SK-N-SH (cell line): ENCODE measurements at regions not wholly inside any gene's neighbourhood (a gene's known extent, or its start where the extent isn't known, plus 50 kb on each side); places are given as distances from the start of the nearest gene placed in this dataset.

ENCODE experiments used
- CTCF ChIA-PET: fragments of 300-600, 350-600 bp; formaldehyde crosslinking; extraction: SDS; loops from one replicate; lab custom pipeline; 2021; lab: Yijun Ruan, JAX
- POLR2A ChIA-PET: fragments of 350-600 bp; sonication (Branson Sonifier 250); formaldehyde crosslinking; extraction: SDS; loops from one replicate; lab custom pipeline; 2020; ENCODE audit warnings: antibody characterized with exemption, inconsistent platforms; lab: Yijun Ruan, JAX
- DNase-seq: peaks from one replicate; pipeline ENCODE4 v3.0.0; 2012
- H2AFZ ChIP-seq: fragments of 200-600 bp; sonication (generic); 2 replicates; pipeline ENCODE4 v1.8.1; 2016; ENCODE audit warnings: antibody characterized with exemption, mild to moderate bottlenecking, low read depth
- H3F3A ChIP-seq: fragments of 200-600 bp; sonication (generic); replicated peaks from 2 replicates; pipeline ENCODE3; 2016; ENCODE audit warnings: antibody characterized with exemption, mild to moderate bottlenecking; ENCODE audit not compliant: insufficient read depth
- H3K27ac ChIP-seq, 2 experiments: fragments of 200-500 bp in 1 of 2; fragments of 200-600 bp in 1 of 2; sonication (Bioruptor generic) in 1 of 2; sonication (generic), shearing (Covaris generic) in 1 of 2; 2 replicates each; pipeline versions ENCODE4 v1.5.1 to v1.6.1; 2014 to 2016; ENCODE audit warnings: low read depth in 2 of 2, inconsistent platforms in 1 of 2, low read length in 1 of 2, mild to moderate bottlenecking in 1 of 2, mixed read lengths in 1 of 2
- H3K27me3 ChIP-seq: fragments of 200-600 bp; sonication (generic), shearing (Covaris generic); 2 replicates; pipeline ENCODE4 v1.6.1; 2016; ENCODE audit warnings: mixed run types; ENCODE audit not compliant: insufficient read depth
- H3K36me3 ChIP-seq, 2 experiments: fragments of 200-500 bp in 1 of 2; fragments of 200-600 bp in 1 of 2; sonication (Bioruptor generic) in 1 of 2; sonication (generic) in 1 of 2; replicated peaks in 1 of 2; 2 replicates each; pipeline versions ENCODE3 to v1.5.1; 2014 to 2016; ENCODE audit warnings: low read length in 1 of 2, mild to moderate bottlenecking in 1 of 2; ENCODE audit not compliant: insufficient read depth in 2 of 2, control insufficient read depth in 1 of 2
- H3K4me1 ChIP-seq, 2 experiments: fragments of 200-500 bp in 1 of 2; fragments of 200-600 bp in 1 of 2; sonication (Bioruptor generic) in 1 of 2; sonication (generic), shearing (Covaris generic) in 1 of 2; 2 replicates each; pipeline versions ENCODE4 v1.5.1 to v1.6.1; 2014 to 2016; ENCODE audit warnings: low read depth in 1 of 2, low read length in 1 of 2, mixed run types in 1 of 2; ENCODE audit not compliant: insufficient read depth in 2 of 2, control insufficient read depth in 1 of 2
- H3K4me2 ChIP-seq: fragments of 200-600 bp; sonication (generic), shearing (Covaris generic); 2 replicates; pipeline ENCODE4 v1.6.1; 2017; ENCODE audit warnings: mixed run types
- H3K4me3 ChIP-seq, 2 experiments: fragments of 200-500 bp in 1 of 2; fragments of 200-600 bp in 1 of 2; sonication (Bioruptor generic) in 1 of 2; sonication (generic), shearing (Covaris generic) in 1 of 2; 2 replicates each; pipeline versions ENCODE4 v1.5.1 to v1.8.1; 2014 to 2016; ENCODE audit warnings: low read depth in 2 of 2, inconsistent platforms in 1 of 2, low read length in 1 of 2, mild to moderate bottlenecking in 1 of 2, mixed read lengths in 1 of 2, moderate library complexity in 1 of 2
- H3K79me2 ChIP-seq: fragments of 200-600 bp; sonication (generic); 2 replicates; pipeline ENCODE4 v1.8.1; 2017; ENCODE audit warnings: mild to moderate bottlenecking; ENCODE audit not compliant: insufficient read depth
- H3K9ac ChIP-seq: fragments of 200-600 bp; sonication (generic); 2 replicates; pipeline ENCODE4 v1.6.1; 2017; ENCODE audit warnings: mixed run types
- H3K9me2 ChIP-seq: fragments of 200-600 bp; sonication (generic); 2 replicates; pipeline ENCODE4 v1.6.1; 2017; ENCODE audit warnings: mixed run types
- H3K9me3 ChIP-seq: fragments of 200-600 bp; sonication (generic); 2 replicates; pipeline ENCODE4 v1.6.1; 2017; ENCODE audit warnings: mixed run types, mild to moderate bottlenecking, moderate library complexity
- H4K20me1 ChIP-seq: fragments of 200-600 bp; sonication (generic); 2 replicates; pipeline ENCODE4 v1.6.1; 2017; ENCODE audit warnings: mild to moderate bottlenecking, mixed run types; ENCODE audit not compliant: insufficient read depth
- ELF1 ChIP-seq: IDR thresholded peaks from 2 replicates; pipeline ENCODE4 v1.4.0; 2012
- GABPA ChIP-seq: IDR thresholded peaks from 2 replicates; pipeline ENCODE4 v1.4.0; 2012; ENCODE audit warnings: low read depth, mild to moderate bottlenecking
- JUND ChIP-seq: IDR thresholded peaks from 2 replicates; pipeline ENCODE4 v1.4.0; 2012
- MAX ChIP-seq: IDR thresholded peaks from 2 replicates; pipeline ENCODE4 v1.4.0; 2012; ENCODE audit warnings: low read depth
- MEF2A ChIP-seq: IDR thresholded peaks from 2 replicates; pipeline ENCODE4 v1.4.0; 2012; ENCODE audit warnings: low read depth, borderline replicate concordance
- NRF1 ChIP-seq: IDR thresholded peaks from 2 replicates; pipeline ENCODE4 v1.6.1; 2012; ENCODE audit warnings: low read depth, mild to moderate bottlenecking, low read length
- RAD21 ChIP-seq: IDR thresholded peaks from 2 replicates; pipeline ENCODE4 v1.6.1; 2012; ENCODE audit warnings: mild to moderate bottlenecking, low read length
- REST ChIP-seq: IDR thresholded peaks from 2 replicates; pipeline ENCODE4 v1.6.1; 2012; ENCODE audit warnings: mild to moderate bottlenecking, low read depth, low read length, moderate library complexity
- SIN3A ChIP-seq: IDR thresholded peaks from 2 replicates; pipeline ENCODE4 v1.6.1; 2012; ENCODE audit warnings: low read depth, mild to moderate bottlenecking, low read length, moderate library complexity, borderline replicate concordance
- TAF1 ChIP-seq: IDR thresholded peaks from 2 replicates; pipeline ENCODE4 v1.6.1; 2012; ENCODE audit warnings: low read depth, mild to moderate bottlenecking, low read length, moderate library complexity, borderline replicate concordance
- USF2 ChIP-seq: fragments of 150-350 bp; IDR thresholded peaks from 2 replicates; pipeline ENCODE4 v1.6.1; 2017; ENCODE audit warnings: antibody characterized with exemption, low read length, low read depth, borderline replicate concordance
- ZBTB33 ChIP-seq: IDR thresholded peaks from 2 replicates; pipeline ENCODE4 v1.4.0; 2012; ENCODE audit warnings: low read depth, borderline replicate concordance
- WGBS: methylation state at CpG from one replicate; pipeline ENCODE4 v1.1.6; 2017; ENCODE audit warnings: low lambda C conversion rate; 5-methylcytosine and 5-hydroxymethylcytosine counted together

- H3K36me3 ChIP-seq: no peaks in the 10 kb centered on the region
- no peak for TF ChIP-seq ZBTB33
- TF ChIP-seq GABPA: no peak
- no peak for TF ChIP-seq NRF1
- no peak for TF ChIP-seq REST
- no peak for TF ChIP-seq USF2
- TF ChIP-seq MEF2A: no peak
- no peak for TF ChIP-seq JUND
- no peak for TF ChIP-seq SIN3A
- no peak for TF ChIP-seq RAD21
- no peak for TF ChIP-seq TAF1
- TF ChIP-seq ELF1: no peak
- TF ChIP-seq MAX: no peak
- TF ChIP-seq, all 33 proteins: peak for 0
- Histone ChIP-seq H3K4me2 (no peak overlapping the region), H3K27ac (no peak overlapping the region), H3F3A (peaks cover 27% of the 10 kb centered on the region), H2AFZ (no peak overlapping the region), H3K9me2 (no peaks in the 10 kb centered on the region), H3K4me1 (peaks cover 0 to 15% of the 10 kb centered on the region in 2 experiments; a peak in 2 of 4 replicates), H3K9me3 (no peaks in the 10 kb centered on the region), H3K79me2 (no peaks in the 10 kb centered on the region), H3K9ac (no peak overlapping the region), H4K20me1 (no peaks in the 10 kb centered on the region), H3K27me3 (no peaks in the 10 kb centered on the region), H3K4me3 (no peak overlapping the region)
- 87% methylated on average over 2 of the region's 2 CpGs for WGBS
- DNase-seq: no peak
- ChIA-PET CTCF (no interaction called here), POLR2A (no interaction called here)
Observed at GRCh38 chr1:219281831-219282230, 108.2 kb downstream of the LYPLAL1 start.
